ENCODE measurements at regions not wholly inside any gene's neighbourhood (a gene's known extent, or its start where the extent isn't known, plus 50 kb on each side); places are given as distances from the start of the nearest gene placed in this dataset.

- Histone ChIP-seq H3K4ac (ENCODE audit: low read depth, low read length) (no peak overlapping the region), H3K14ac (ENCODE audit: insufficient read depth, low read length) (no peak overlapping the region), H3T11ph (ENCODE audit: low read length) (no peak overlapping the region), H3K9me3 (ENCODE audit: control insufficient read depth, low read depth, low read length) (no peaks in the 10 kb centered on the region), H2BK120ac (ENCODE audit: low read depth, low read length, poor library complexity, severe bottlenecking) (no peak overlapping the region), H4K91ac (ENCODE audit: insufficient read length, low read depth, low read length) (no peak overlapping the region), H2BK12ac (ENCODE audit: insufficient read length, low read depth, low read length) (no peak overlapping the region), H3K79me2 (ENCODE audit: insufficient read depth, low read length) (no peaks in the 10 kb centered on the region), H3K79me1 (ENCODE audit: insufficient read depth, low read depth, low read length, poor library complexity, severe bottlenecking) (no peaks in the 10 kb centered on the region), H3K4me1 (ENCODE audit: insufficient read depth, low read length) (no peaks in the 10 kb centered on the region), H3K27me3 (ENCODE audit: insufficient read depth, low read length) (no peaks in the 10 kb centered on the region), H3K9ac (ENCODE audit: extremely low read depth, insufficient read length, low read length) (no peak overlapping the region), H2BK15ac (ENCODE audit: low read depth, low read length) (no peak overlapping the region), H4K5ac (ENCODE audit: insufficient read length, low read depth, low read length) (no peak overlapping the region), H4K20me1 (ENCODE audit: control insufficient read depth, insufficient read depth, insufficient read length) (no peaks in the 10 kb centered on the region), H2BK20ac (ENCODE audit: low read depth, low read length, poor library complexity, severe bottlenecking) (no peak overlapping the region), H4K8ac (replicated peaks; ENCODE audit: insufficient read length, low read depth, low read length) (no peak overlapping the region), H3K27ac (ENCODE audit: insufficient read length, low read depth, low read length) (no peak overlapping the region), H3K18ac (ENCODE audit: insufficient read length, low read depth, low read length) (no peak overlapping the region), H3K23ac (ENCODE audit: insufficient read length, low read depth, low read length) (no peak overlapping the region), H3K56ac (ENCODE audit: insufficient read length, low read depth, low read length) (no peak overlapping the region), H3K4me2 (ENCODE audit: insufficient read depth, insufficient read length, low read length) (no peak overlapping the region), H2BK5ac (ENCODE audit: insufficient read length, low read length) (no peak overlapping the region), H3K23me2 (ENCODE audit: insufficient read length, low read depth, low read length, poor library complexity, severe bottlenecking) (no peaks in the 10 kb centered on the region), H2AK5ac (ENCODE audit: insufficient read length, low read length) (no peak overlapping the region), H2AFZ (ENCODE audit: low read length) (no peak overlapping the region)
- Mint-ChIP-seq H3K27me3 (ENCODE audit: low read depth) (peaks cover 3% of the 10 kb centered on the region), H3K4me1 (peaks cover 4 to 14% of the 10 kb centered on the region in 2 experiments; a peak in 2 of 4 replicates), H3K36me3 (ENCODE audit: insufficient read depth in 1 of 3, low read depth in 3 of 3) (no peaks in the 10 kb centered on the region), H3K4me3 (no peak overlapping the region), H3K27ac (no peak overlapping the region; a peak in 1 of 7 replicates), H3K9me3 (peaks cover 0 to 3% of the 10 kb centered on the region in 2 experiments; a peak in 3 of 5 replicates)
- TF ChIP-seq, protein P1, sequence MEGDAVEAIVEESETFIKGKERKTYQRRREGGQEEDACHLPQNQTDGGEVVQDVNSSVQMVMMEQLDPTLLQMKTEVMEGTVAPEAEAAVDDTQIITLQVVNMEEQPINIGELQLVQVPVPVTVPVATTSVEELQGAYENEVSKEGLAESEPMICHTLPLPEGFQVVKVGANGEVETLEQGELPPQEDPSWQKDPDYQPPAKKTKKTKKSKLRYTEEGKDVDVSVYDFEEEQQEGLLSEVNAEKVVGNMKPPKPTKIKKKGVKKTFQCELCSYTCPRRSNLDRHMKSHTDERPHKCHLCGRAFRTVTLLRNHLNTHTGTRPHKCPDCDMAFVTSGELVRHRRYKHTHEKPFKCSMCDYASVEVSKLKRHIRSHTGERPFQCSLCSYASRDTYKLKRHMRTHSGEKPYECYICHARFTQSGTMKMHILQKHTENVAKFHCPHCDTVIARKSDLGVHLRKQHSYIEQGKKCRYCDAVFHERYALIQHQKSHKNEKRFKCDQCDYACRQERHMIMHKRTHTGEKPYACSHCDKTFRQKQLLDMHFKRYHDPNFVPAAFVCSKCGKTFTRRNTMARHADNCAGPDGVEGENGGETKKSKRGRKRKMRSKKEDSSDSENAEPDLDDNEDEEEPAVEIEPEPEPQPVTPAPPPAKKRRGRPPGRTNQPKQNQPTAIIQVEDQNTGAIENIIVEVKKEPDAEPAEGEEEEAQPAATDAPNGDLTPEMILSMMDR (conservative IDR thresholded peaks at IDR 0.05), result no peak
- DNase-seq, result no peak
- no CpG with 5 or more reads among the region's 3 CpGs for WGBS (ENCODE audit: extremely low coverage, insufficient read length, low lambda C conversion rate)
Measured at GRCh38 chr15:66941791-66942190, 123.6 kb upstream of the SMAD3 start.

Data from H9 (cell line).